GM20431 (cell line): ENCODE measurements at regions not wholly inside any gene's neighbourhood (a gene's known extent, or its start where the extent isn't known, plus 50 kb on each side); places are given as distances from the start of the nearest gene placed in this dataset.

Experiments
- in situ Hi-C: fragments of 300-500 bp; cut with MseI, MboI; formaldehyde crosslinking; loops from one replicate; pipeline ENCODE4 v1.15.0; 2020; ENCODE audit warnings: low sequenced_read_pairs; ENCODE audit not compliant: unreplicated experiment

- in situ Hi-C loops, result no loop called here
These were observed 516.2 kb upstream of the HS6ST1 start for GRCh38 chr2:128834880-128835252.

GRCh38 chr2:128835342-128835855 lies 516.7 kb upstream of the HS6ST1 start:
- in situ Hi-C loops, result no loop called here

- in situ Hi-C loops, result no loop called here
These were observed 517.3 kb upstream of the HS6ST1 start for GRCh38 chr2:128835974-128836373.

GRCh38 chr2:128836559-128837100 lies 518.0 kb upstream of the HS6ST1 start:
- in situ Hi-C loops, result no loop called here

- in situ Hi-C loops, result no loop called here
These were observed 519.6 kb upstream of the HS6ST1 start for GRCh38 chr2:128838244-128838643.

GRCh38 chr2:128841803-128842202 lies 523.1 kb upstream of the HS6ST1 start:
- in situ Hi-C loops, result no loop called here

GRCh38 chr2:128867311-128867710 lies 548.6 kb upstream of the HS6ST1 start:
- in situ Hi-C loops, result no loop called here

- in situ Hi-C loops, result no loop called here
These were observed 549.4 kb upstream of the HS6ST1 start for GRCh38 chr2:128867936-128868636.

GRCh38 chr2:128868686-128869551 lies 550.3 kb upstream of the HS6ST1 start:
- in situ Hi-C loops, result no loop called here

- in situ Hi-C loops, result no loop called here
These were observed 555.9 kb upstream of the HS6ST1 start for GRCh38 chr2:128874608-128875007.

GRCh38 chr2:128876986-128877983 lies 558.6 kb upstream of the HS6ST1 start:
- in situ Hi-C loops, result no loop called here

- in situ Hi-C loops, result no loop called here
These were observed 560.5 kb upstream of the HS6ST1 start for GRCh38 chr2:128879161-128879560.

GRCh38 chr2:128894896-128895295 lies 576.2 kb upstream of the HS6ST1 start:
- in situ Hi-C loops, result no loop called here

GRCh38 chr2:128901572-128902391 lies 583.1 kb upstream of the HS6ST1 start:
- in situ Hi-C loops, result no loop called here

GRCh38 chr2:128903637-128904036 lies 585.0 kb upstream of the HS6ST1 start:
- in situ Hi-C loops, result no loop called here

GRCh38 chr2:128911276-128911675 lies 592.6 kb upstream of the HS6ST1 start:
- in situ Hi-C loops, result no loop called here

GRCh38 chr2:128914320-128914719 lies 595.7 kb upstream of the HS6ST1 start:
- in situ Hi-C loops, result no loop called here

- in situ Hi-C loops, result no loop called here
These were observed 603.1 kb upstream of the HS6ST1 start for GRCh38 chr2:128921751-128922150.

- in situ Hi-C loops, result no loop called here
These were observed 603.5 kb upstream of the HS6ST1 start for GRCh38 chr2:128922154-128922553.
